Lung microvascular endothelial cell (primary cell): ENCODE measurements at regions not wholly inside any gene's neighbourhood (a gene's known extent, or its start where the extent isn't known, plus 50 kb on each side); places are given as distances from the start of the nearest gene placed in this dataset.
"Not testable (repeated sequence)": the region's sequence is repeated elsewhere in the genome, so short reads cannot be mapped to it uniquely, and the experiment has no call there.

ENCODE experiments used
- DNase-seq, 2 donors: peaks; one replicate each; pipeline versions ENCODE4 v3.0.0 to v3.0.0-alpha.2; 2010; ENCODE audit warnings: low read depth in 2 of 2

DNA sequence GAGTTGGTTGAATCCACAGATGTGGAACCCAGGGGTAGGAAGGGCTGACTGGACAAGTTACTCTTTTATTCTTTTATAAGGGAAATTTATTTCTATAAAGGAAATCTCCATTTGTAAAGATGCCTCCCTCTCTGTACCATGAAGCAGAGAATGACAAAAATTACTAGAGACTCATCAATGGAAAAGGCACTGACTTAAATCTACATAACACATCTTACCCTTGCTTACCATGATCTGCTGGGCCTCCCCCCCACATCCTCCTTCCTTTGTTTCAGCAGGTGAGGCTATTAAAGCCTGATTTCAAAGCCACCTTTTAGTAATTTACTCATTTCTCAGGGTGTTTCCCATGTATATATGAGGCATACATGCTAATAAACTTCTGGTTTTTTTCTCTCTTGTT lies 130.2 kb upstream of the HDDC2 start:
- no peak for DNase-seq

DNA sequence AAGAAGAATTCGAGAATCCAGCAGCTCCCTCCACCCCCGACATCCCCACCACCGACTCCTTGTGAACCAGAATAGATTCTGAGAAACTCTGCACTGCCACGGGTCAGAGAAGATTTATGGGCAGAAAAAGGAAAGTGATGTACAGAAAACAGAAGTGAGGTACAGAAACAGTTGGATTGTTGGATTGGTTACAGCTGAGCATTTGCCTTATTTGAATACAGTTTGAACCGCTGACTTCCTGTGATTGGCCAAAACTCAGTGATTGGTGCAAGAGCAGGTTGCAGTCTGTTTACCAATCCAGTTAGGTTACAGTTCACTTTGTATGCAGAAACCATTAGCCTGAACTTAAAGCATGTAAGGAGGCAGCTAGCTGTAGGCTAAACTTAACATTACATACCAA lies 131.2 kb upstream of the HDDC2 start:
- no peak for DNase-seq

DNA sequence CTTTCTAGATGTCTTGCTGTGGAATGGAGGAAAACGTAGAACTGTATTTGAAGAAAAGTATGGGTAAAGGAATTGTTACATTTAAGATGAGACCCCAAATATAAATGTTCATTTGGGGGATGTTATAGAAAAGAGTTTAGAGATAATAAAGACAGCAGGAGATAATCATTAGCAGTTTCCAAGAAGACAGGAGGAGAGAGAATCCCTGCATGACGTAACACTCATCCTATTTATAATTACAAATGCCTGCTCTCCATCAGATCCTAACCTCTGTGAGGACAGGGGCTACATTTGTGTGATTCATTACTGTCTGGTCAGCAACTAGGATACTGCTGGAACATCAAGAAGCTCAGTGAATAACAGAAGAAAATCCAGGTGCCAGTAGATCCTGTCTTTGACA lies 133.0 kb upstream of the HDDC2 start:
- DNase-seq = no peak

DNA sequence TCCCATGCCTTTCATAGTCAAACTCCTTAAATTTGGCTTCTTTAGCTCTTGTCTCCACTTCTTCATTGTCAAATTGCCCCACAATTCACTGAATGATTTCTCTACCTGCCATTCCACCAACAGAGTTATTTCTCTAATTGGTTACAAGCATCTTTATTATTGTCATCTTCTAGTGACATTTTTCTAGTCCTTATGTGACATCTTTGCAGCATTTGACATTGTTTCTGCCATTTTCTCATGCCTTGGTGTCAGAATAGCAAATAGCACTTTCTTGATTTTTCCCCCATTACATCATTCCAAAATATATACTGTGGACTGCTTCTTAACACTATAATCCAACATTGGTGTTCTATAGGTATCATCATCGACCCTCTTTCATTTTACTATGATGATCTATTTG lies 137.7 kb upstream of the HDDC2 start:
- DNase-seq = no peak

DNA sequence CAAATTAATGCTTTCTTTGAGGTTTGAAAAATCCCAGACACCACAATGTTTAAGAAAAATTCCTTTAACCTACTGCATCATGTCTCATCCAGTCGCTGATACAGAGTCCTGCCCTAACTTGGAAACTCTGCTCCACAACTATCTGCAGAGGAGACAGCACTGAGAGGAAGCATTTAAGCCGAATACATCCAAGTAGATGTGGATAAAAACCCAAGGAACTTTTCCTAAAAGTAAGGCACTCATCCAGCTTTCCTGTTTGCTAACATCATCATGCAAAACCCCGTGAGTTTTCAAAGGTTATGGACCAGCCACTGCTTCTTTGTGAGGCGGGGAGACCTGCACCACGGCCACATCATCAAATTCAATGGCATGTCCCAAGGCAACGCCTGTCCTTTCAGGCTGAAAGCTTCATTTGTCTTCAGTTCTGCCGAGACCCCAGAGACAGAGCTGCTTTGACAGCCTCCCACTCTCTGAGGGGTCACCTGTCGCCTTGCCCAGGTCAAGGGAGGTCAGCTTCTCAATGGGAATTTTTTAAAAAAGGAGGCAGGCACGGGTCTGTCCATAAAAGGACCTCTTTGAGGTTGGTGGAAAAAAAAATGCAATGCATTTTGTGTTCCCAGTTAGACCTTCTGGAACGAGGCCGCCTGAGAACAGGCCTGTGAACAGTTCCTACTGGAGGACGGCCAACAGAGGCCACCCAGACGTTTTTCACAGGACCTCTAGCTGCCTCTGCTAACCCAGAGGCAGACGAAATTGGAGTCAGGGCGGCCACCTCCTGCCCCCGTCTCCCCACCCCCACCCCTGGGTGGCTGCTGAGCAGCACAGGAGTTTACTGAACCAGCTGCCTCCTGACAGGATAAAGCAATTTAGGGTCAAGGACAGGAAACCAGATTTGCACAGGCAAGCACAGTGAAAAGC lies 142.5 kb upstream of the HDDC2 start:
- DNase-seq = no peak

DNA sequence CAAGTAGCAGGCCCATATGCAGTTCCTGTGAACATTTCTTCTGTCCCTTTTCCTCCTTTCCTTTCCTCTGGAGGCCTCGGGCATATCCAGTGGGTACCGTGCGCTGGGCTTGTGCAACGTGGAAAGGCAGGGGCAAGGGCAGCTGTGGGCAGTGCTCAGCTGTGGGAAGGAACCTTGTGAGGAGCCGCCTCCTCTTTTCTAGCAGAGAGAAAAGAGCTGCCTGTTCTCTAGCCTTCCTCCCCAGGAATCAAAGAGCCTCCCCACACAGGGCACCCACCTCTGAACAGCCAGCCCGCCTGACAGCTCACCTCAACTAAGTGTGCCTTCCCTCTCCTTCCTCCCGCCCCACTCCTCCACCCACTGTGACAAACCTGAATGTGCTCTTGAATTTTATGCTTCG lies 143.3 kb upstream of the HDDC2 start:
- DNase-seq = no peak

DNA sequence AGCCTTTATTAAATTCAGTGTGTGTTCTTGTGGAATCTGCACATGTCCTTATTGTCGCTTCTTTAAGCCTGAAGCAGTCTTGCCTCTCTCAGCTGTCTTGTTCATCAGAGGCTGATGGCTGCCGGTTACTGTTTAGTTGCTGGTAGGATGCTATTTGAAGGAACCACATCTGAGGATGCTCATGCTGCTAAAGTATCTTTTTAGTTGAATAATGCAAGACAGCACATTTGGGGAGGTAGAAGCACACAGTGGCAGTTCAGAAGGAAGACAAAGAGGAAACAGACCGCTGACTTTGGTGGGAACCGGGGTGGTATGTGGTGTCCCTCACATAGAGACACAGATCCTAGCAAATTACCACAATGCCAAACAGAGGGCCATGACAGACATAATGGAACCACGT lies 144.2 kb upstream of the HDDC2 start:
- DNase-seq = no peak

DNA sequence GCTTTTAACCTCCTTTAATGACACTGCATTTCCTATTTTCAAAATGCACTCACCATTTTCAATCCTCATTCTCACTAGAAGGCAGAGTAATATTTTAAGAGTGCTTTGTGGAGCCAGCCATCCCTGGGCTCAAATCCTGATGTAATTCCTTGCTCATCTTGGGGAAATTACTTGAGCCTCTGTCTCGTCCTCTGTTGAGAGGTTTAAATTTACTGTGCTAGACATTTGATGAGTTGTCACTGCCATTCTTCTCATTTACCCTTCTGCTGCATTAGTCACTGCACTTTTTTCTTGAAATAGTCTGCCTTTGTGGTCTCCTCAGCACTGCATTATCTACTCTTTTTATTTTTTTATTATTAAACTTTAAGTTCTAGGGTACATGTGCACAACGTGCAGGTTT lies 150.0 kb upstream of the HDDC2 start:
- no peak for DNase-seq

DNA sequence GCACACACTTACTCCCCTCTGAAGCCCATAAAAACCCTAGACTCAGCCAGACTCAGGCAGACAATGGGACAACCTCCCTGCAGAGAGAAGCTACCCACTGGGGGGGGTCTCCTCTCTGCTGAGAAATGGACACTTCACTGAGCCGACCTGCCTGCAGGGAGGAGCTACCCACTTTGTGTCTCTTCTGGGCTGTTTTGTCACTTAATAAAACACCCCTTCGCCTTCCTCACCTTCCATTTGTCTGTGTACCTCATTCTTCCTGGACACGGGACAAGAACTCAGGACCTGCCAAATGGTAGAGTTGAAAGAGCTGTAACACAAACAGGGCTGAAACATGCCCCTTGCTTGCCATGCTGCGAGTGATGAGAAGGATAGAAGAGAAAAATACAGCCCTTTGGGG lies 151.7 kb upstream of the HDDC2 start:
- DNase-seq = no peak

DNA sequence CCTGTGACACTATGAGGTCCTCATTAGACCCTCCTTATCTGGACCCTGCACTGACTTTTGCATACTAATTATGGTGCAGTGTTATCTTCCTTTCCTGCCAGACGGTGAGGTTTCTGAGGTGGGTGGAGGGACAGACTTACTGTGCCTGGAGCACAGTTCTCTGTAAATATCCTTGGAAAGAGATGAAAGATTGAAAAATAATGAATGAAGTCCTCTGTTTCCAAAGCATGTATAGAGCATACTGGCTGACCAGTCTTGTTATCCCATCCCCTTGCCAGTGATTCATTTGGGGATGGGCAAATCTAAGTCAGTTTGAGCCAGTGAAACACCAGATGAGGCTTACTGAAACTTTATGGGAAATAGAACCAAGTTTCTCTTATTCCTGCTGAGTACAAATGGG lies 152.6 kb upstream of the HDDC2 start:
- DNase-seq = no peak

DNA sequence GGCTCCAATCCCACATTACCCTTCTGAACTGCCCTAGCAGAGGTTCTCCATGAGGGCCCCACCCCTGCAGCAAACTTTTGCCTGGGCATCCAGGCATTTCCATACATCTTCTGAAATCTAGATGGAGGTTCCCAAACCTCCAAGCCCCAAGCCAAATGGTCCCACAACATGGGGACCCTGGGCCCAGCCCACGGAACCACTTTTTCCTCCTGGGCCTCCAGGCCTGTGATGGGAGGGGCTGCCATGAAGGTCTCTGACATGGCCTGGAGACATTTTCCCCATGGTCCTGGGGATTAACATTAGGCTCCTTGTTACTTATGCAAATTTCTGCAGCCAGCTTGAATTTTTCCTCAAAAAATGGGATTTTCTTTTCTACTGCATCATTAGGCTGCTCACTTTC lies 156.7 kb upstream of the HDDC2 start:
- DNase-seq = not testable (repeated sequence)

DNA sequence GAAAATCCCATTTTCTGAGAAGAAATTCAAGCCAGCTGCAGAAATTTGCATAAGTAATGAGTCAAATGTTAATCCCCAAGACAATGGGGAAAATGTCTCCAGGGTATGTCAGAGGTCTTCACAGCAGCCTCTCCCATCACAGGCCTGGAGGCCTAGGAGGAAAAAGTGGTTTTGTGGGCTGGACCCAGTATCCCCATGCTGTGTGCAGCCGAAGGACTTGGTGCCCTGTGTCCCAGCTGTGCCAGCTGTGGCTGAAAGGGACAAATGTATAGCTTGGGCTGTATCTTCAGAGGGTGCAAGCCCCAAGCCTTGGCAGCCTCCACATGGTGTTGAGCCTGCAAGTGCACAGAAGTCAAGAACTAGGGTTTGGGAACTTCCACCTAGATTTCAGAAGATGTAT lies 163.6 kb upstream of the HDDC2 start:
- DNase-seq = not testable (repeated sequence)

DNA sequence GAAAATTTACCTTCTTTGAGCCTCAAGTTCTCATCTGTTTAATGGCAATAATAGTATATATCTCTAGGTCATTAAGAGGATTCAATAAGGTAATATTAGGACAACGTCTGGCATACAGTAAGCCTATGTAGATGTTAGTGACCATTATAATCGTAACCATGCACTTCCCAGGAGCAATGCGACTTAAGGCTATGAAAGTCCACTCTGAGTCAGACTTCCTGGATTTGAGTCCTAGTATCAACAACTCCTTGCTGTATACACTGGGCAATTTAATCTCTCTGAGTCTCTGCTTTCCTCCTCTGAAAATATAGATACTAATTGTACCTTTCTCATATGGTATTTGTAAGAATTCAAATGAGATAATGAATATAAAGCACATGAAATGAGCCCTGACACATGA lies 168.1 kb upstream of the HDDC2 start:
- DNase-seq = peak in 1 of 2 donors; percentile 63

DNA sequence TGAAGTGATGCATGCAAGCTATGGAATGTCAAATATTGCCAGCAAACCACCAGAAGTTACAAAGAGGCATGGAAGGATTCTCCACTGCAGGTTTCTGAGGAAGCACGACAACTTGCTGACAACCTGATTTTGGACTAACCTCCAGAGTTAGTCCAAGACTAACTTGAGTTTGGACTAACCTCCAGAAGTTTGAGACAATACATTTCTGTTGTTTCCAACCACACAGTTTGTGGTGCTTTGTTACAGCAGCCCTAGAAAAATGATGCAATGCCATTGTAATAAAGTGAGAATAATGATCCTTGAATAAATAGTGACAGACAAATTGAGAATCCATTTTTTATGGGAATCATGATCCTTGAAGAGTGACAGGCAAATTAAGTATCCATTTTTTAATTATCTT lies 169.9 kb upstream of the HDDC2 start:
- no peak for DNase-seq

DNA sequence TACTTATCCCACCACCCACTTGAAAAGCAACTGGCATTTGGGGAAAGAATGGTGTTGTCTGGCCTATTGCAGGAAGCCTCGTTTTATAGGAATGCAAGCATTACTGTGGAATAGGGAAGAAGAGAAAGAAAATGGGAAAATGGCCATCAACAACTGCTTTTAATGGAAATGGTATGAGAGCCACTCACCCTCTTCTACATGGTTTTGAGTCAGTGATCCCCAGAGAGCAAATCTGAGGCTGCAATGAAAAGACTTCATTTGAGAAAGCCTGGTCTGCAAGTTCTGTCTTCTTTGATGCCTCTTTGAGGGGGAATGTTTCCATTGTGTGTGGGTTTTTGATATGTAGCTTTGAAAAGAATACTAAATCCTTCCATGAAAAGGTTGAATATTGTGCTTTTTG lies 172.3 kb upstream of the HDDC2 start:
- DNase-seq = no peak

DNA sequence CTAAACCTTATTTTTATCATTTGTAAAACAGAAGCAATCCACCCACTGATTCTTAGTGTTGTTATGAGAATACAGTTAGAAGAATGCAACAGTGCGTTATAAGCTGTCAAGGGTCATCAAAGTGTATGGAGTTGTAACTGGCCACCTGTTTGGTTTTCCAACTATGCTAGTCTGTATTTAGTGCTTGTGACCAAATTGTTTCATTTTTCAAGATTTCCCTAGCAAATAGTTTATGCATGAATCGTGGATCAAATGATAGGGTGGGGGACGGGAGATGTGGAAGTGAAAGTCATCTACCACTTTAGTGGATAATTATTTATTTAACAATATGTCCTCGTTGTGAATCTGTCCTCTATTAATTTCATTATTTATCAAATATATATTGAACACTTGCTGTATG lies 175.4 kb upstream of the HDDC2 start:
- DNase-seq = no peak

DNA sequence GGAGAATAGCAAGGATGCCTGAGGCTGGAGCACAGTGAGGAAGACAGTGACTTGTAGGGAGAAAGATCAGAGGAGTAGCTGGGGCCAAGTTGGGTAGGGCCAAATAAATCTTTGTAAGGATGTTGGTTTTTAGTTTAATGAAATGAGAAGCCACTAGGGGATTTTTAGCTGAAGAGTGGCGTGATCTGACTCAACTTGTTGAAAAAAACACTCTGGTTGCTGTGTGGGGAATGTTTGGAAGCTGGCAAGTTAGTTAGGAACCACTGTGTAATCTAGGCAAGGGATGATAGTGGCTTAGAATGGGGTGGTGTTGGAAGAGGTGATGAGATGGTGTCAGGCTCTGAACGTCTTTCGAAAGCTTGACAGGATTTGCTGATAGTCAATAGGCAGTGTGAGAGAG lies 176.1 kb upstream of the HDDC2 start:
- DNase-seq = no peak

DNA sequence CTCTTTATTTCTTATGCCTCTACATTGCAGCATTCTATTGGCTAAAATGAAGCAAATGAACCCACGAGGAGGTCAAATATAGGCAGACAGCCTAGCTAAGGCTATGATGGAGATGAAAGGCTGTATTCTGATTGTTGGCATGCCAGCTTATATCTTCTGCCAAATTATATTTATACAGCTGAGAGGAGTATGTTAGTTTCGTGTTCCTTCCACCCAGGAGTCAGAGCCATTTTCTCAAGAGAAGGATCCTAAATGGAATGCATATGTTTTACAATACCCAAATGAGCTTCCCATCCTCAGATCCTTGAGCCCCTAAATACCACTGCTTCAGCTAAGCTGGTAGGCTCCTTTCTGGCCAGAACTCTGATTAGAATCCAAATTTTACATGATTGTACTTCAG lies 178.4 kb upstream of the HDDC2 start:
- DNase-seq = no peak

DNA sequence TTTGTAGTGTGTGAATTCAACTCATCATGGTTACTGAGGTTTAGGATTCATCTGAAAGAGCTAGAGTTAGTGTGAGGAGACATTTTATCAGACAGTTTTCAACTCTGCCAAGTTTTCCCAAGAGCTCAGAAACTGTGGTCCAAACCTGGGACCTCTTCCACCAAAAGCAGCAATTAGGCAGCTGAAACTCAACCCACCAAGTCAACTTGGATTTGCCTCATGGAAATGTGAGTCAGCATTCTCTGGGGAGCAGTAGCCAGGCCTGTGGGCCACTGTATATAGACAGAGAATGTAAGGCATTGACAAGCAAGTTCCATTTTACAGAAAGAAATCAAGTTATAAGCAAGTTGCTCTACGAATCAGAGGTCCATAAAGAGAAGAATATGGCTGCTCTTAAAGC lies 178.8 kb upstream of the HDDC2 start:
- DNase-seq = no peak

DNA sequence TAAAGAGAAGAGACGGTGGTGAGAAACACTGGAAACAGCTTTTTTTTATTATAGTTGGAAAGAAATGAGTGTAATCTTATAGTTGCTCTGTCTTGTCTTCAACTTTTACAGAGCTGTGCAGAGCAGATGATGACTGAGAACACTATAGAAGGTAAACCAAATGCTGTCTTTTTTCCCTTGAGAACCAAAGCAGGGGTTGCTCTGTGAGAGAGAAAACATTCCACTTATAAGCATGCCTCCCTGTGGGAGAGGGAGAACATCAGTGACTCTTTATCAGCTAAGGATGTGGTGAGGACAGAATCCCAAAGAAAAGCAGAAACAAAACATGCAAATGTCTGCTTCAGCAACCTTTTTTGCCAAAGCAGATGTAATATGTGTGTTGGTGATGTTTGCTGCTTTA lies 179.3 kb upstream of the HDDC2 start:
- DNase-seq = no peak

DNA sequence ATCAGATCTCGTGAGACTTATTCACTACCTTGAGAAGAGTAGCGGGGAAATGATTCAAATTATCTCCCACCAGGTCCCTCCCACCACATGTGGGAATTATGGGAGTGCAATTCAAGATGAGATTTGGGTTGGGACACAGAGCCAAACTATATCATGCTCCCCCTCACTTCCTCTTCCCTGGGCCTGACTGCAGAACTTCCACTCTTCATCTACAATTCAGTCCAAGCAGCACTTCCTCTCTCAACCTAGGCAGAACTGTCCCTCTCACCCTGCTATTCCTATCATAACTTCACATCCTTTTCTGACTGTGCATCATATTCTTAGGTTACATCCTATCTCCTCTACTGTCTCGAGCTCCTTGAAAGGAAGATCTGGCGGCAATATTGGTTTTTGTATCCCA lies 184.0 kb upstream of the HDDC2 start:
- DNase-seq = no peak

DNA sequence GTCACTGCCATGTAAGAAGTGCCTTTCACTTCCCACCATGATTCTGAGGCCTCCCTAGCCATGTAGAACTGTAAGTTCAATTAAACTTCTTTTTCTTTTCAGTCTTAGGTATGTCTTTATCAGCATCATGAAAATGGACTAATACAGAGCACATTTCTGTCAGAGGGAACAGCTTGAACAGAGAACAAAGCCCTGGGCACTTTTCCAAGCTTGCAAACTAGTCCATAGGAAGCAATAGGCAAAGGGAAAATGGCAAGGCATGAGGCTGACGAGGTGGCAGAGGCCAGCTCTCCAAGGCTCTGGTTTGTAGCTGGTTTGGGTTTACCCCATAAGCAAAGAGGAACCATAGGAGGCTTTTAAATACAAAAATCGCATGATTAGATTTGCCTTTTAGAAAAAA lies 185.1 kb upstream of the HDDC2 start:
- peak; percentile 37 to 46 for DNase-seq

DNA sequence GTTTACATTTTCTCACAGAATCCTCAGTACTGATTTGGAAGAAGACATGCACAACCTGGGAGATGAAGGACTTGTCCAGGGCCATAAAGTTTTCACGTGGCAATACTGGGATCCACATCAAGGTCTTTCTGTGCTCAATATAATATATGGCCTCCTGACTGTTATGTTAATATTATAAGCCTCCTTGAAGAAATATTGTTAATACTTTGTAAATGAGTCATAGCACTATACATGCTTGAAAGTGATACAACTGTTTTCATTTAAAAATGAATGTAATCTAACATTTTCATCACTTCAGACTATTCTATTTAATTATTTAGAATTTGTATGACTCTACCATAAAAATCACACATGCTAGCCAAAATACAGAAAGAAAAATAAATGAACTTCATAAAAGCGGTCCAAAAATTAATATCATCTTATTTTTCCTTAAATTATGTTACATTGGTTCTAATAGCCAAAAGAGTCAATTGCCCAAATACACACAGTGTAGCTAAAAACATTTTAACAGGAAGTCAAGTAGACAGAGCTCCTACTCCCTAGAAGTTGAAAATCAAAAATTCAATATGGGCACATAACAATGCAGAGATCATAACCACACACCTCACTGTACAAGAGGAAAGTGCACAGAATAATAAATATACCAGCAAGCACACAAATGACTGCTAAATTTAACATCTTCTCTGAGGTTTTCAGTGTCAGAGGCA lies 188.0 kb upstream of the HDDC2 start:
- no peak for DNase-seq
